ENCODE measurements at regions not wholly inside any gene's neighbourhood (a gene's known extent, or its start where the extent isn't known, plus 50 kb on each side); places are given as distances from the start of the nearest gene placed in this dataset.

DNA sequence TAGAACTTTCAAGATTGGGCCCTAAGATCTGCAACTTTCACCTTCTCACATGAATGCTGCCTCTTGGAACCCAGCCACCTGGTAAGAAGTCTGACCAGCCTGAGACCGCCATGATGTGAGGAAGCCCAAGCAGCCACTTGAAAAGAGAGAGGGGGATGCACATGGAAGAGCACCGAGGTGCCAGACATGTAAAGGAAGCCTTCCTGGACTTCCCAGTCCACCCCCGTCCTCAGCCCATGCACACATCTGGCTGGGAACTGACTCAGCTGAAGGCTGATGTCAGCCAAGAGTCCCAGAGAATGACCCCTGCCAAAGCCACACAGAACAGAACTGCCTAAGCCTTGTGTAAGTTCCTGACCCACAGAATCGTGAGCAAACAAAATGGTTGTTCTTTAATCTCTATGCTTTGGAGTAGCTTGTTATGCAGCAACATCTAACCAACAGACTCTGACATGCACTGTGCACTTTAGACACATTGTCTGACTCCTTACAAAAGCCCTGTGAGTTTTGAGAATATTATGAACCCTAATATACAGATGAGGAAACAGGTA lies 86.7 kb downstream of the RMI2 start (continued):
- TF ChIP-seq KAT8 (CRISPR knock-in tag; IDR thresholded peaks at IDR 0.05), result peak; percentile 67
- no peak for TF ChIP-seq TBX3 (IDR thresholded peaks at IDR 0.05; ENCODE audit: borderline replicate concordance)
- TF ChIP-seq NFE2L1 (CRISPR knock-in tag; IDR thresholded peaks at IDR 0.05; ENCODE audit: borderline replicate concordance), result no peak
- TF ChIP-seq MIXL1 (CRISPR knock-in tag; IDR thresholded peaks at IDR 0.05), result peak; percentile 28; the same call in 1 of the 2 replicates
- TF ChIP-seq ZNF841 (CRISPR knock-in tag; IDR thresholded peaks at IDR 0.05; ENCODE audit: borderline replicate concordance), result no peak
- TF ChIP-seq, protein P1, sequence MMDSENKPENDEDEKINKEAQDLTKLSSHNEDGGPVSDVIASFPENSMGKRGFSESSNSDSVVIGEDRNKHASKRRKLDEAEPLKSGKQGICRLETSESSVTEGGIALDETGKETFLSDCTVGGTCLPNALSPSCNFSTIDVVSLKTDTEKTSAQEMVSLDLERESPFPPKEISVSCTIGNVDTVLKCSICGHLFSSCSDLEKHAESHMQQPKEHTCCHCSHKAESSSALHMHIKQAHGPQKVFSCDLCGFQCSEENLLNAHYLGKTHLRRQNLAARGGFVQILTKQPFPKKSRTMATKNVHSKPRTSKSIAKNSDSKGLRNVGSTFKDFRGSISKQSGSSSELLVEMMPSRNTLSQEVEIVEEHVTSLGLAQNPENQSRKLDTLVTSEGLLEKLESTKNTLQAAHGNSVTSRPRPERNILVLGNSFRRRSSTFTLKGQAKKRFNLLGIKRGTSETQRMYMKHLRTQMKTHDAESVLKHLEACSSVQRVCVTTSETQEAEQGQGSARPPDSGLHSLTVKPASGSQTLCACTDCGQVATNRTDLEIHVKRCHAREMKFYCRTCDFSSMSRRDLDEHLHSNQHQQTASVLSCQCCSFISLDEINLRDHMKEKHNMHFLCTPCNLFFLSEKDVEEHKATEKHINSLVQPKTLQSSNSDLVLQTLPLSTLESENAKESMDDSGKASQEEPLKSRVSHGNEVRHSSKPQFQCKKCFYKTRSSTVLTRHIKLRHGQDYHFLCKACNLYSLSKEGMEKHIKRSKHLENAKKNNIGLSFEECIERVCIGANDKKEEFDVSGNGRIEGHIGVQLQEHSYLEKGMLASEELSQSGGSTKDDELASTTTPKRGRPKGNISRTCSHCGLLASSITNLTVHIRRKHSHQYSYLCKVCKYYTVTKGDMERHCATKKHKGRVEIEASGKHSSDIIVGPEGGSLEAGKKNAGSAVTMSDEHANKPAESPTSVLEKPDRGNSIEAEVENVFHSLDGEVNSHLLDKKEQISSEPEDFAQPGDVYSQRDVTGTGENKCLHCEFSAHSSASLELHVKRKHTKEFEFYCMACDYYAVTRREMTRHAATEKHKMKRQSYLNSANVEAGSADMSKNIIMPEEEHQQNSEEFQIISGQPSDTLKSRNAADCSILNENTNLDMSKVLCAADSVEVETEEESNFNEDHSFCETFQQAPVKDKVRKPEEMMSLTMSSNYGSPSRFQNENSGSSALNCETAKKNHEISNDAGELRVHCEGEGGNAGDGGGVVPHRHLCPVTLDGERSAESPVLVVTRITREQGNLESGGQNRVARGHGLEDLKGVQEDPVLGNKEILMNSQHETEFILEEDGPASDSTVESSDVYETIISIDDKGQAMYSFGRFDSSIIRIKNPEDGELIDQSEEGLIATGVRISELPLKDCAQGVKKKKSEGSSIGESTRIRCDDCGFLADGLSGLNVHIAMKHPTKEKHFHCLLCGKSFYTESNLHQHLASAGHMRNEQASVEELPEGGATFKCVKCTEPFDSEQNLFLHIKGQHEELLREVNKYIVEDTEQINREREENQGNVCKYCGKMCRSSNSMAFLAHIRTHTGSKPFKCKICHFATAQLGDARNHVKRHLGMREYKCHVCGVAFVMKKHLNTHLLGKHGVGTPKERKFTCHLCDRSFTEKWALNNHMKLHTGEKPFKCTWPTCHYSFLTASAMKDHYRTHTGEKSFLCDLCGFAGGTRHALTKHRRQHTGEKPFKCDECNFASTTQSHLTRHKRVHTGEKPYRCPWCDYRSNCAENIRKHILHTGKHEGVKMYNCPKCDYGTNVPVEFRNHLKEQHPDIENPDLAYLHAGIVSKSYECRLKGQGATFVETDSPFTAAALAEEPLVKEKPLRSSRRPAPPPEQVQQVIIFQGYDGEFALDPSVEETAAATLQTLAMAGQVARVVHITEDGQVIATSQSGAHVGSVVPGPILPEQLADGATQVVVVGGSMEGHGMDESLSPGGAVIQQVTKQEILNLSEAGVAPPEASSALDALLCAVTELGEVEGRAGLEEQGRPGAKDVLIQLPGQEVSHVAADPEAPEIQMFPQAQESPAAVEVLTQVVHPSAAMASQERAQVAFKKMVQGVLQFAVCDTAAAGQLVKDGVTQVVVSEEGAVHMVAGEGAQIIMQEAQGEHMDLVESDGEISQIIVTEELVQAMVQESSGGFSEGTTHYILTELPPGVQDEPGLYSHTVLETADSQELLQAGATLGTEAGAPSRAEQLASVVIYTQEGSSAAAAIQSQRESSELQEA (CRISPR knock-in tag; IDR thresholded peaks at IDR 0.05; ENCODE audit: not compliant biosample characterization), result no peak
- TF ChIP-seq ZKSCAN8 (CRISPR knock-in tag; IDR thresholded peaks at IDR 0.05; ENCODE audit: borderline replicate concordance), result peak; percentile 20; the same call in 1 of the 2 replicates
- no peak for TF ChIP-seq JUNB (CRISPR knock-in tag; IDR thresholded peaks at IDR 0.05; ENCODE audit: borderline replicate concordance)
- TF ChIP-seq RFXAP (CRISPR knock-in tag; IDR thresholded peaks at IDR 0.05; ENCODE audit: borderline replicate concordance), result no peak
- no peak for TF ChIP-seq ZNF44 (CRISPR knock-in tag; IDR thresholded peaks at IDR 0.05)
- TF ChIP-seq ZNF367 (CRISPR knock-in tag; IDR thresholded peaks at IDR 0.05; ENCODE audit: borderline replicate concordance), result no peak
- no peak for TF ChIP-seq ZNF558 (CRISPR knock-in tag; IDR thresholded peaks at IDR 0.05; ENCODE audit: borderline replicate concordance)
- TF ChIP-seq ZFP36L2 (CRISPR knock-in tag; IDR thresholded peaks at IDR 0.05), result no peak
- TF ChIP-seq HNF1A (IDR thresholded peaks at IDR 0.05; ENCODE audit: low read depth), result no peak
- no peak for TF ChIP-seq HNF1A (CRISPR knock-in tag; IDR thresholded peaks at IDR 0.05; ENCODE audit: borderline replicate concordance)
- no peak for TF ChIP-seq ZNF224 (CRISPR knock-in tag; IDR thresholded peaks at IDR 0.05)
- TF ChIP-seq ZNF790 (CRISPR knock-in tag; IDR thresholded peaks at IDR 0.05; ENCODE audit: borderline replicate concordance), result no peak
- TF ChIP-seq ZMYM4 (CRISPR knock-in tag; IDR thresholded peaks at IDR 0.05), result 0 out of 2 replicates have a peak, but pooled peaks have one; percentile 23
- no peak for TF ChIP-seq ZBTB38 (CRISPR knock-in tag; IDR thresholded peaks at IDR 0.05)

Data from HepG2 (cell line).